Body of pancreas (tissue), 4 donors: ENCODE measurements at regions not wholly inside any gene's neighbourhood (a gene's known extent, or its start where the extent isn't known, plus 50 kb on each side); places are given as distances from the start of the nearest gene placed in this dataset.

Source experiments
- CTCF ChIP-seq, 7 experiments: fragments of 450-650 bp in 4 of 7; fragments of 200-600 bp in 3 of 7; sonication (generic) in 3 of 7; IDR thresholded peaks; one replicate each; pipeline ENCODE4 v1.5.1; 2016 to 2019; ENCODE audit warnings: antibody characterized with exemption in 7 of 7
- POLR2A ChIP-seq, 3 donors: fragments of 450-650 bp; IDR thresholded peaks; one replicate each; pipeline ENCODE4 v1.6.1; 2016; ENCODE audit warnings: antibody characterized with exemption in 3 of 3, mild to moderate bottlenecking in 2 of 3

- no peak for TF ChIP-seq CTCF (IDR thresholded peaks at IDR 0.05)
- no peak for TF ChIP-seq POLR2A (IDR thresholded peaks at IDR 0.05)
These were observed 313.6 kb upstream of the TLE3 start for GRCh38 chr15:70411143-70411863.
